Hepatocyte (in vitro differentiated cells): ENCODE measurements at regions not wholly inside any gene's neighbourhood (a gene's known extent, or its start where the extent isn't known, plus 50 kb on each side); places are given as distances from the start of the nearest gene placed in this dataset.

Experiments
- DNase-seq: peaks from one replicate; pipeline ENCODE4 v3.0.0-alpha.2; 2016; ENCODE audit warnings: low spot score
- H2AFZ ChIP-seq: fragments of 200-600 bp; sonication (generic); 2 replicates; pipeline ENCODE4 v1.6.0; 2016; ENCODE audit warnings: antibody characterized with exemption, mild to moderate bottlenecking
- H3K27ac ChIP-seq: fragments of 200-600 bp; sonication (generic); 2 replicates; pipeline ENCODE4 v1.5.1; 2016; ENCODE audit warnings: mild to moderate bottlenecking
- H3K27me3 ChIP-seq: fragments of 200-600 bp; sonication (generic); 2 replicates; pipeline ENCODE4 v1.6.1; 2016
- H3K36me3 ChIP-seq: fragments of 200-600 bp; sonication (generic); replicated peaks from 2 replicates; pipeline ENCODE4 v1.5.1; 2016; ENCODE audit warnings: low read depth; ENCODE audit not compliant: insufficient read depth
- H3K4me1 ChIP-seq: fragments of 200-600 bp; sonication (generic); 2 replicates; pipeline ENCODE4 v1.5.1; 2016; ENCODE audit warnings: mild to moderate bottlenecking, moderate library complexity; ENCODE audit not compliant: insufficient read depth
- H3K4me2 ChIP-seq: fragments of 200-600 bp; sonication (generic); 2 replicates; pipeline ENCODE4 v1.6.0; 2016
- H3K4me3 ChIP-seq: fragments of 200-600 bp; sonication (generic); 2 replicates; pipeline ENCODE4 v1.5.1; 2016; ENCODE audit warnings: mild to moderate bottlenecking
- H3K79me2 ChIP-seq: fragments of 200-600 bp; sonication (generic); 2 replicates; pipeline ENCODE4 v1.6.0; 2017; ENCODE audit warnings: mild to moderate bottlenecking
- H3K9me2 ChIP-seq: fragments of 200-600 bp; sonication (generic); replicated peaks from 2 replicates; pipeline ENCODE4 v1.6.0; 2017; ENCODE audit warnings: mild to moderate bottlenecking; ENCODE audit not compliant: insufficient read depth
- H3K9me3 ChIP-seq: fragments of 200-600 bp; sonication (generic); 2 replicates; pipeline ENCODE4 v1.5.1; 2016; ENCODE audit warnings: low read depth, mild to moderate bottlenecking
- H4K20me1 ChIP-seq: fragments of 200-600 bp; sonication (generic); 2 replicates; pipeline ENCODE4 v1.6.0; 2016; ENCODE audit warnings: mild to moderate bottlenecking; ENCODE audit not compliant: insufficient read depth, poor library complexity, severe bottlenecking
- EZH2 ChIP-seq: fragments of 200-600 bp; sonication (generic); IDR thresholded peaks from 2 replicates; pipeline ENCODE4 v1.6.1; 2016; ENCODE audit warnings: antibody characterized with exemption, mild to moderate bottlenecking, borderline replicate concordance
- EZH2phosphoT487 ChIP-seq: fragments of 200-600 bp; sonication (generic); IDR thresholded peaks from one replicate; pipeline ENCODE4 v1.6.1; 2018; ENCODE audit warnings: antibody characterized with exemption, mild to moderate bottlenecking, low read depth, moderate library complexity; ENCODE audit not compliant: unreplicated experiment, severe bottlenecking
- WGBS: methylation state at CpG from one replicate; pipeline ENCODE4 v1.1.6; 2016; ENCODE audit warnings: low lambda C conversion rate; ENCODE audit errors: missing lambda C conversion rate; 5-methylcytosine and 5-hydroxymethylcytosine counted together
- TF ChIP-seq, protein P1 (sequence below): fragments of 200-600 bp; sonication (generic); IDR thresholded peaks from 2 replicates; pipeline ENCODE4 v1.5.1; 2016; ENCODE audit warnings: antibody characterized with exemption, mild to moderate bottlenecking; ENCODE audit not compliant: poor library complexity

DNA sequence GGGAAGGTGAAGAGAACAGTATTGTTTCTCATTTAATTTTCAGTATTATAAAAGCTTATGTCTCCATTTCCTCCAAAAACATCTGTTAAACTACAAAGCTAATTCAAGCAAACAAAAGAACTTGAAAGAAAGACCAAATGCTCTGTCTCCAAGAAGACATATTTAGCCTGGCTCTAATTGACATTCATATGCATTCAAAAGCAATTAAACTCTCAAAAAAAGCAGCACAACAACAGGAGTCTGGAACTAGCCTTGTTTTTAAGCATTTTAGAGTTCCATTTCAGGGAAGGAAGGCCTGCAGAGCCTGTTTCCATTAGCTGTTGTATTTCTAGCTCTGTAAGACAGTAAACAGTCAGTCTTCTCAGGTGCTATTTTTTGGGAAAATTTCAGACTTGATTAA, 447.9 kb downstream of the TDRD15 start:
- H3K36me3 ChIP-seq = no peaks in the 10 kb centered on the region
- H3K4me3 ChIP-seq = no peak overlapping the region
- no peak overlapping the region for H2AFZ ChIP-seq
- H3K4me2 ChIP-seq = no peak overlapping the region
- H3K9me3 ChIP-seq = no peaks in the 10 kb centered on the region
- H3K79me2 ChIP-seq = no peaks in the 10 kb centered on the region
- no peak overlapping the region for H3K27ac ChIP-seq
- no peak for DNase-seq
- no peaks in the 10 kb centered on the region for H4K20me1 ChIP-seq
- TF ChIP-seq, protein P1, sequence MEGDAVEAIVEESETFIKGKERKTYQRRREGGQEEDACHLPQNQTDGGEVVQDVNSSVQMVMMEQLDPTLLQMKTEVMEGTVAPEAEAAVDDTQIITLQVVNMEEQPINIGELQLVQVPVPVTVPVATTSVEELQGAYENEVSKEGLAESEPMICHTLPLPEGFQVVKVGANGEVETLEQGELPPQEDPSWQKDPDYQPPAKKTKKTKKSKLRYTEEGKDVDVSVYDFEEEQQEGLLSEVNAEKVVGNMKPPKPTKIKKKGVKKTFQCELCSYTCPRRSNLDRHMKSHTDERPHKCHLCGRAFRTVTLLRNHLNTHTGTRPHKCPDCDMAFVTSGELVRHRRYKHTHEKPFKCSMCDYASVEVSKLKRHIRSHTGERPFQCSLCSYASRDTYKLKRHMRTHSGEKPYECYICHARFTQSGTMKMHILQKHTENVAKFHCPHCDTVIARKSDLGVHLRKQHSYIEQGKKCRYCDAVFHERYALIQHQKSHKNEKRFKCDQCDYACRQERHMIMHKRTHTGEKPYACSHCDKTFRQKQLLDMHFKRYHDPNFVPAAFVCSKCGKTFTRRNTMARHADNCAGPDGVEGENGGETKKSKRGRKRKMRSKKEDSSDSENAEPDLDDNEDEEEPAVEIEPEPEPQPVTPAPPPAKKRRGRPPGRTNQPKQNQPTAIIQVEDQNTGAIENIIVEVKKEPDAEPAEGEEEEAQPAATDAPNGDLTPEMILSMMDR = no peak
- TF ChIP-seq EZH2phosphoT487 (no peak), EZH2 (no peak)
- H3K27me3 ChIP-seq = no peaks in the 10 kb centered on the region
- no peaks in the 10 kb centered on the region for H3K9me2 ChIP-seq
- no peaks in the 10 kb centered on the region for H3K4me1 ChIP-seq

GRCh38 chr2:21580391-21580790, 456.6 kb downstream of the TDRD15 start:
- H3K4me2 ChIP-seq = no peak overlapping the region
- 91% methylated on average over 1 of the region's 1 CpG for WGBS
- no peak overlapping the region for H2AFZ ChIP-seq
- no peak for DNase-seq
- no peaks in the 10 kb centered on the region for H3K36me3 ChIP-seq
- H3K9me2 ChIP-seq = no peaks in the 10 kb centered on the region
- no peak overlapping the region for H3K27ac ChIP-seq
- H3K9me3 ChIP-seq = no peaks in the 10 kb centered on the region
- H3K4me1 ChIP-seq = no peaks in the 10 kb centered on the region
- H3K79me2 ChIP-seq = no peaks in the 10 kb centered on the region
- no peaks in the 10 kb centered on the region for H4K20me1 ChIP-seq
- H3K4me3 ChIP-seq = no peak overlapping the region
- no peaks in the 10 kb centered on the region for H3K27me3 ChIP-seq
- TF ChIP-seq EZH2 = no peak

DNA sequence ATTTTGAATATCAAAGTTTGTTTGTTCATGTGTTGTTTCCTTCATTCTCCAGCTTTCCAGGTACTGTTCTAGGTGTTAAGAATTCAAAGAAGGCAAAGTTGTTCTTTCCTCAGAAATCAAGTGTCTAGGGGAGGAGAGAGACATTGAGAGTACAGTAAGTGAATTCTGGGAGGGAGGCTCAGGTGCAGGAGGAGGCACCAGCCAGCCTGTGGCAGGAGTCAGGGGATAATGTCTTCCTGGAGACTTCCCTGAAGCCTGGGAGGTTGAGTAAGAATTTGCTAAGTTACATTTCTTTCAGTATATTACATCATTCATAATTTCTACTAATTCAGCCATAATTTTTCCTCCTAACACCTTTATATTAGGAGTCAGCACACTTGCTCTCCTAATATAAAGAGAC, 462.1 kb downstream of the TDRD15 start:
- Histone ChIP-seq H3K9me2 (no peaks in the 10 kb centered on the region), H3K79me2 (no peaks in the 10 kb centered on the region), H3K4me2 (no peak overlapping the region), H3K4me3 (no peak overlapping the region), H3K27me3 (no peaks in the 10 kb centered on the region), H2AFZ (no peak overlapping the region), H3K27ac (no peak overlapping the region), H4K20me1 (no peaks in the 10 kb centered on the region), H3K36me3 (no peaks in the 10 kb centered on the region), H3K4me1 (no peaks in the 10 kb centered on the region), H3K9me3 (no peaks in the 10 kb centered on the region)
- no peak for DNase-seq
- no peak for TF ChIP-seq EZH2
- TF ChIP-seq, protein P1 = no peak
- no peak for TF ChIP-seq EZH2phosphoT487

GRCh38 chr2:21590026-21590690, 466.4 kb downstream of the TDRD15 start:
- Histone ChIP-seq H3K4me1 (no peaks in the 10 kb centered on the region), H3K27me3 (no peaks in the 10 kb centered on the region), H3K9me3 (no peaks in the 10 kb centered on the region), H3K4me3 (no peak overlapping the region), H4K20me1 (no peaks in the 10 kb centered on the region), H3K27ac (no peak overlapping the region), H3K9me2 (no peaks in the 10 kb centered on the region), H3K79me2 (no peaks in the 10 kb centered on the region), H3K4me2 (no peak overlapping the region), H2AFZ (no peak overlapping the region), H3K36me3 (no peaks in the 10 kb centered on the region)
- TF ChIP-seq EZH2 (no peak), EZH2phosphoT487 (no peak)
- TF ChIP-seq, protein P1 = no peak
- DNase-seq = no peak
- WGBS = 81% methylated on average over 7 of the region's 7 CpGs
